Stimulated activated CD4-positive, alpha-beta T cell treated with anti-CD3 and anti-CD28 coated beads, Interleukin-4, amount 100 ng/mL, for 1 hour (primary cell): ENCODE measurements at regions not wholly inside any gene's neighbourhood (a gene's known extent, or its start where the extent isn't known, plus 50 kb on each side); places are given as distances from the start of the nearest gene placed in this dataset.
A peak's percentile ranks its signal among the peaks of the same experiment; 100 is the strongest.
"Not testable (repeated sequence)": the region's sequence is repeated elsewhere in the genome, so short reads cannot be mapped to it uniquely, and the experiment has no call there.

Experiments used
- DNase-seq: peaks from one replicate; pipeline ENCODE4 v3.0.0-alpha.2; 2020

DNA sequence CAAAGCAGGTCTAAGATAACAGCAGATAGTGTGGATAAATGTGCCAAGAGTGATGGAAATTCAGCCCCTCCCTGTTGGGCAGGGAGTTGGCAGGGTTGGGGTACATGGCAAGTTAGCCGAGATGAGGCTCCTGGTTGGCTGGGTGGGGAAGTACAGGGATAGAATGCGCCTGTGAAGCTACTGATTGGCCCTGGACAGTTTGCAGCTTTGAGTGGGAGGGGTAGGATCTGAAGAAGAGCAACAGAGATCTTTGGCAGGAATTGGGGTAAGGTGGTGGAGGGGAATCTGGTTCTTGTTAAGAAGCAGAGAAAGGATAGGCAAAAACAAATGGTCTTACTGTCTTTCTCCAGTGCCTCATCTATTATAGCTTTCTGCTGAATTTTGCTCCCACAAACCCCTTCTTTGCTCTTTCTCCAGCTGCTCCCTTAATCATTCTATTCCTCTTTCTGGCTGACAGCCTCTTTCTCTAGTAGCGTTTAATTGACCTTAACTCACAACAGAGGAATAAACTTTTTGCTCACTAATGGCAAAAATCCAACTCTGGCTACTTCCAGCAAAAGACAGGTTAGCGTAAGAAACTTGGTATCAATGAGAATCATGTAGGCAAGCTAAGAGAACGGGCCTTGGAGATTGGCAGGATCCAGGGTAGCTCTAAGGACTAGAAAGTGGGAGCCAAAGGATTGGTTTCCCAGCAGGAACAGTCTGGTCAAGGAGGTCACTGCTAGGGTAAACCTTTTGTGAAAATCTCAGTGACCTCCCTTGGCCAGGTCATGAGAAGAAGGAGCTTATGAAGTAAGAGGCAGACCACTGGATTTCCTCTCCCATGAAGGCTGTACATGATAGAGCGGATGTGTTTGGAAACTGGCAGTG lies 86.3 kb upstream of the CARMIL1 start:
- DNase-seq: no peak

DNA sequence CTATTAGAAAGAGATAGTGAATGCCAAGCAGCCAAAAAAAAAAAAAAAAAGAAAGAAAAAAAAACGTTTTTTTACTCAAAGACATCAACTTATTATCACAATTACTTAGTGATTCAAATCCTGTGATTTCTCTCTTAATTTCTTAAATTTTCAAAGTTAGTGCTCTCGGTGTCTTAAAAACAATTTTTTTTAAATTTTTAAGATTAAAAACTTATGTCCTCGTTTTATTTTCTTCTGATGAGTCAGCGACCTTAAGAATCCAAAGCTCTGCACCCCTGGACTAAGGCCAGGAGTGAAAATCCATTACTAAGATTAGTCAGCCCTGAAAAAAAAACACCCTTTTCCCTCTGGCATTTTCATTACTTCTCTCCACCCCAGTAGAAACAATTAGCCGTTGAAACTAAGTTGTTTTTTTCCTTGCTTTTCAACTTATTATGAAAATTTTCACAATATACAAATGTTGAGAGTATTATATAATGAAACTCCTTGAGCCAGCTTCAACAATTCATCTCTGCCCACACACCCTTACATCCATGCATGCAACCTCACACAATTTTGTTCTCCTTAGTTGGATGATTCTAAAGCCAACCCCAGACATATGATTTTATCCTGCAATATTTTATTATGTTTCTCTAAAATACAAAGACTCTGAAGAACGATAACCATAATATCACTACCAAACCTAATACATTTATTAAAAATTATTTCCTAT lies 85.6 kb upstream of the CARMIL1 start:
- no peak for DNase-seq

DNA sequence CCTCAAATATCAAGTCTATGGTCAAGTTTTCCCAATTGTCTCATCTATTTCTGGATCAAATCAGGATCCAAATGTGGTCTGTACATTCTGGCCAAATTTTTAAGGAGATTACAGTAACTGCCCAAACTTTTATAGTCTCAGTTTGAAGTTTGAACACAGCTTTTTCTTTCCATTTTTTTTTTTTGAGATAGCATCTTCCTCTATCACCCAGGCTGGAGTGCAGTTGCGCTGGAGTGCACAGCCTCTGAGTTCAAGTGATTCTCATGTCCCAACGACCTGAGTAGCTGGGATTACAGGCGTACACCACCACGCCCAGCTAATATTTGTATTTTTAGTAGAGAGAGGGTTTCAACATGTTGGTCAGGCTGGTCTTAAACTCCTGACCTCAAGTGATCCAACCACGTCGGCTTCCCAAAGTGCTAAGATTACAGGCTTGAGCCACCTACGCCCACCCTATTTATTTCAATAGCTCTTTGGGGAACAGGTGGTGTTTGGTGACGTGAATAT lies 84.9 kb upstream of the CARMIL1 start:
- no peak for DNase-seq

DNA sequence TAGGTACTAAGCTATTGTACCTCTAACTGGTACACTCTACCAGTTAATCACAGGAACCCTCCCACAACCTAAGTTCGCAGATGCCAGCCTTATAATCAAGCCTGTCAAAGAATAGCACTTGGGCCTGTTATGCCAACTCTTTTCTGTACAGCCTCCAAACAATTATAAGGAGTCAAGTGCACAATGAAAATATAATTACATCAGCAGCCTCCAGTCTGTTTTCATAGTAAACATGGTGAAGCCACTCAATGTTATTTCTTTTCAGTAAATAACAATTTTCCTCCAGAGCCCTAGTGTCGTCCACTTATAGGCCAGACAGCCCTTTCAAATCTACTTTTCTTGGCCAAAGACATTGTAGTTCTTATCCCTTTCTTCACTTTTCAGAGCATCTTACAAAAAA lies 82.7 kb upstream of the CARMIL1 start:
- DNase-seq: no peak

DNA sequence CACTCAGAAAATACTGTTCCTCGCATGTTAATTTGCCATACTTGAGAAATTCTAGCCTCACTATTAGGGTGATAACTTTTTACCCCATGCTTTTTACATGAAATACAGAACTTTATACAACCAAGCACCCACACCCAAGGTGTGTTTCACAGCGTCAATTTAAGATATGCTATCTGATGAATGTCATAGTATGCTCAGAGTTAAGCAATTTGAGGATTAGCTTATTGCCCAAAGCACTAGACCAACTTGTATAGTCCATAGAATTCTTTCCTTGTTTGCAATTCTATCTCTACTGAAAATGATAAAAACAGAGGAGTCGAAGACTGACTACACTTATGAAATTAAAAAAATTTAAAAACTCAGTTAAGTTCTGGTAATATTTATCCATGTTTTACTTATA lies 82.1 kb upstream of the CARMIL1 start:
- DNase-seq: no peak

DNA sequence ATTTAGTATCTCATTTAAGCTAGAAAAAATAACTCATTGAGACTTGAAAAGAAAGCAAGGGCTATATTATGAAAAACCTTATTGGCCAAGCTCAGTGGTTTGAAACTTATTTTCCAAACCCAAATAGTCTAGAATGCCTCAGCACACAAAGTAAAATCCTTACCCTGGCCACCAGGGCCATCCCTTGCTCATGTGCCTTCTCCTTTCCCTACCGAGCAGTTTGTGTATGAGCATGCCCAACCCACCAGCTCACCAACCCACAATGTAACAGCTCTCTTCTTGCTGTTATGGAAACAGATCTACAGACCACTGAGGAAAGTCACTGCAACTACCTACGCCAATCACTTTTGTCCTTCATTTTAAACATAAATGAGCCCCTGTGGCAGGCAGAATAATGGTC lies 79.6 kb upstream of the CARMIL1 start:
- DNase-seq: no peak

DNA sequence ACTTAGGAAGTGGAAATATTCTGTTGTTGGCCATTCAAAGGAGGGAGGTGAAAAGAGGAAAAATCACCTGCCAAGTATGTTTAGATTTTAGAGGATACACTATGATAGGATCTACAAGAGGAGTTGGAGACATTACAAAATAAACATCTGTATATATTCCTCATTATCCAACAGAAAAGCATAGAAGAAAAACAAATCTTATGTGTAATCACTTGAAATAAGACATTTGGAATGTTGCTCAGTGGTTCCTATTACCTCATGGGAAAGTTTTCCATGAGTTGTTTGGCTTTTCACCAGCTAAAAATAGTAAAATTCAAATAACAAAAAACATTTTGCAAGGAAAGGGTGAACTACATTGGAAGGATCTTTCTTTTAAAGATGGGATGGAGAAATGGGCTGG lies 76.7 kb upstream of the CARMIL1 start:
- no peak for DNase-seq

DNA sequence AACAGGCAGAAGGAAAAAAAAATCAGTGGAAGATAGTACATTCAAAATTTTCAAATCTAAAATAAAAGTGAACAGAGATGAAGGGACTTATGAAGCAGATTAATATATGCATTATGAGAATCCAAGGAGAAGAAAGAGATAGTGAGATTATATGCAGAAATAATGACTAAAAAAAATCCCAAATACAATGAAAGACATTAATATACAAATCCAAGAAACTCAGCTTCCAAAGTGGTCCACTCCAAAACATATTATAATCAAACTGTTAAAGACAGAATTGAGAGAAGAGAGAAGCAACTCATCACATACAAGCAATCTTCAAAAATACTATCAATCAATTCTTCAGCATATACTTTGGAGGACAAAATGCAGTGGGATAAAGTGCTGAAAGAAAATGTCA lies 73.5 kb upstream of the CARMIL1 start:
- DNase-seq: no peak

DNA sequence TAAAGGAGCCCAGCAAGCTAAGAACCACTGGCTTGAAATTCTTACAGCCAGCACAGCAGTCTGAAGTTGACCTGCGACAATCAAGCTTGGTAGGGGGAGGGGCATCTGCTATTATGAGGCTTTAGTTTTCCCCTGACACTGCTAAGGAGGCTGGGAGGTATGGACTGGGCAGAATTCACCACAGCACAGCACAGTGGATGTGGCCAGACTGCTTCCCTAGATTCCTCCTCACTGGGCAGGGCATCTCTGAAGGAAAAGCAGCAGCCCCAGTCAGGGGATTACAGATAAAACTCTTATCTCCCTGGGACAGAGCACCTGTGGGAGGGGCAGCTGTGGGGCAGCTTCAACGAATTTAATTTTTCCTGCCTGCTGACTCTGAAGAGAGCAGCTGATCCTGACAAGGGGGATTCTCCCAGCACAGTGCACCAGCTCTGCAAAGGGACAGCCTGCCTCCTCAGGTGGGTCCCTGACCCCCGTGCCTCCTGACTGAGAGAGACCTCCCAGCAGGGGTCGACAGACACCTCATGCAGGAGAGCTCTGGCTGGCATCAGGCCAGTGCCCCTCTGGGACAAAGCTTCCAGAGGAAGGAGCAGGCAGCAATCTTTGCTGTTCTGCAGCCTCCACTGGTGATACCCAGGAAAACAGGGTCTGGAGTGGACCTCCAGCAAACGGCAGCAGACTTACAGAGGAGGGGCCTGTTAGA lies 71.6 kb upstream of the CARMIL1 start:
- DNase-seq: not testable (repeated sequence)

DNA sequence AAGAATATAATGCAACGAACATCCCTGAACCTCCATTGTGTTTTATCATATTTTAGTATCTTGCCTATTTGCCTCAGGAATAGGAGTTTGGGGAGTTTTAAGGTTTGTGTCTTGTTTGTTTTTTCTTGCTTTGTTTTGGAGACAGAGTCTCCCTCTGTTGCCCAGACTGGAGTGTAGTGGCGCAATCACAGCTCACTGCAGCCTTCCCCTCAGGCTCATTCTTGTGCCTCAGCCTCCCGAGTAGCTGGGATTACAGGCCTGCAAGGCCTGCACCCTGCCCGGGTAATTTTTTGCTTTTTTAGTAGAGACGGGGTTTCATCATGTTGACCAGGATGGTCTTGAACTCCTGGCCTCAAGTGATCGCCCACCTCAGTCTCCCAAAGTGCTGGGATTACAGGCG lies 63.3 kb upstream of the CARMIL1 start:
- DNase-seq: no peak

DNA sequence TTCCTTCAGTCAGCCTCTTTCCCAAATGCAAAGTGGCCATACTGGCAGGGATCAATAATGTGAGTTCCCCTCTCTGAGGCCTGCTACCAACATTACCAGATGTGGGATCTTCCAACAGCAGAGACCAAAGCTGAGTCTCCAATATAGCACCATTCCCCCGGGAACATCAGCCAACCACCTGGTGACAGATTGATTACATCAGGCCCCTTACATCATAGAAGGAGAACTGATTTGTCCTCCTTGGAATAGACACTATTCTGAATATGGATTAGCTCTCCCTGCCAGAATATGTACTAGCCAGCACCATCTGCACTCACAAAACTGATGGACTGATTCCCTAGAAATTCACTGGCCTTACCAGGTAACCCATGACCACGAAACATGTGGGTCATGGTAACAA lies 61.9 kb upstream of the CARMIL1 start:
- DNase-seq: no peak

DNA sequence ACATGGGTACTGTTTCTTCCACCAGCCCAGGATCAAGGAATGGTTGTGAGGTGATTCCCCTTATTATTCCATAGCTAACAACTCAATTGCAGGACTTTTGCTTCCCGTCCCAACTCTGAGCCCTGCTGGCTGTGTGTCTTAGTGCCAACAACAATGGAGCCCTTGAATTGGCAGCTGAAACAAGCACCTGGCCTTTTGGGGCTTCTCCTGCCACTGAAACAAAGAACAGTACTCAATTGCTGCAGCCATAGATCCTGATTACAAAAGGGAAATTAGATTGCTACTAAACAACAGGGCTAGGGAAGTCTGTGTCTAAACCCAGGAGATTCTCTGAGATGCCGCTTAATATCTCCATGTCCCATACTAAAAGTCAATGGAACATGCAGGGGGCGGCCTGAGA lies 61.3 kb upstream of the CARMIL1 start:
- no peak for DNase-seq

DNA sequence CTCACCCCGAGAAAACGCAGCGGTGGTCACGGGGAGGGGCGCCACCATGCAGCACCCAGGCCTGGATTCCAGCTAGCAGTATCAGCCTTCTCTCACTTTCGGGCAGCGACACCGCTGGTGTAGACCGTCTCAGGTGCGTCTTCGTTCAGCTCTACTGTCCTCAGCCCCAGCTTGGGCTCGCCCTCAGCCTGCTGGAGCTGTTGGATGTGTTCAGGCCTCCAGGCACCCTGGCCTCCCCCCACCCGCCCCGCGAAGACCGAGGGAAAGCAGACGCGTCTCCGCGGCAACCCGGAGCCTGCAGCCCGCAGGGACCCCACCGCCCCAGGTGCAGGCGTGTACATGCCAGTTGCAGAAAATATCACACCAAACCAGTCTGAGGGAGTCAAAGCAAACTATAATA lies 60.8 kb upstream of the CARMIL1 start:
- no peak for DNase-seq

DNA sequence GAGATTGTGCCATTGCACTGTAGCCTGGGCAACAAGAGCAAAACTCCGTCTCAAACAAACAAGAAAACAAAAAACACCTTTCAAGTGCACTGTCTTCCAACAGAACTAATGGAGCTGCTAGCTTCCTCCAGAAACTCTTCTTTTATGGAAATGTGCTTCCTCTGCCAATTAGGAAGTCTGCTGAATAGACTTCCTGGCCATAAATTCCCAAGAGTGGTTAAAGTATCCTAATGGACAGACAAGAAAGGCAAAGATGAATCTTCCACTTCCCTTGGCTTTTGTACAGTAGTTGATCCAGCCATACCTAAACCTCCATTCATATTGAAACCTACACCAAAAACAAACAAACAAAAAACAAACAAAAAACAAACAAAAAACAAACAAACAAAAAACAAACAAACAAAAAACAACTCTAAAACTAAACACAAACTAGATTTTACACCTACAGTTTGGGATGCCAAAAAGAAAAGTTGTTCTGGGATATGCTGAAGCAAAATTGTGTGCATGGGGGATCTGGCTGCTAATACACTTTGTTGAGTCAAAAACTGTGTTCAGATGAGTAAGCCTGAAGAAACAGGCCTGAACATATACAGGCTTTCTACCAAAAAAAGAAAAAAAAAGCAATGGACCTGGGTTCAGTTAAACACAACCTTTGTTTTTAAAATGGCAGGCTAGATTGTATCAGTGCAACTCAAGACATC lies 59.8 kb upstream of the CARMIL1 start:
- DNase-seq: no peak

DNA sequence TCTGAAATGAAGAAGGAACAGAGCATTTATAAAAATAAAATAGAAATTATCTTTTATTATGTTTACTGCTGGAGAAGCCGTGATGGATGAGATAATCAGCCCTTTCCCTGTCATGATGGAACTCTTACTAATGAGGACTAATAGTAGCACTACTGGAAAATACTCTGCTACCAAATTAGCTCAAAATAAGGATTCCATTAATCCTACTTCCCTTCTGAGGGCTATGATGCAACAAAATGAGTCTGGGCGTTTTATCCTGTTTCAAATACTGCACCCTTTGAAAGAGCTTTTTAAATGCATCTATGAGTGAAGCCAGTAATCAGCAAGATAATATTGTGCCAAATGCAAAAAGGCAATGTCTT lies 59.3 kb upstream of the CARMIL1 start:
- no peak for DNase-seq

DNA sequence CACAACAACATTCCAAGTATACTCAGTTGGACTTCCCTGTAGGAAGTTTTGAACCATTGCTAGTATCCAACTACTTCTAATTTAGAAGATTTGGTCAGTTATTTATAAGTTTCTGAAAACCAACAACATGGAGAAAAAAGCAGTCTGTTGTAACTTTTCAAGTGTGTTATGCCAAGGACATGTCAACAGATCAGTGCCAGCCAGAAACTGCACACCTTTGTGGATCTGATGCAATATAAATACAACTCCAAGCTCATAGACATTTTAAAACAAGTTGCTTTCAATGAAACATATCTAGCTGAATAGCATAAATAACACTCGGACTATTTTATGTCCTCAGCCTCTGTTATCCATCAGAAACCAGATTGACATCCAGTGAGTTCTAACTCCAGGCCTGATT lies 58.3 kb upstream of the CARMIL1 start:
- no peak for DNase-seq

DNA sequence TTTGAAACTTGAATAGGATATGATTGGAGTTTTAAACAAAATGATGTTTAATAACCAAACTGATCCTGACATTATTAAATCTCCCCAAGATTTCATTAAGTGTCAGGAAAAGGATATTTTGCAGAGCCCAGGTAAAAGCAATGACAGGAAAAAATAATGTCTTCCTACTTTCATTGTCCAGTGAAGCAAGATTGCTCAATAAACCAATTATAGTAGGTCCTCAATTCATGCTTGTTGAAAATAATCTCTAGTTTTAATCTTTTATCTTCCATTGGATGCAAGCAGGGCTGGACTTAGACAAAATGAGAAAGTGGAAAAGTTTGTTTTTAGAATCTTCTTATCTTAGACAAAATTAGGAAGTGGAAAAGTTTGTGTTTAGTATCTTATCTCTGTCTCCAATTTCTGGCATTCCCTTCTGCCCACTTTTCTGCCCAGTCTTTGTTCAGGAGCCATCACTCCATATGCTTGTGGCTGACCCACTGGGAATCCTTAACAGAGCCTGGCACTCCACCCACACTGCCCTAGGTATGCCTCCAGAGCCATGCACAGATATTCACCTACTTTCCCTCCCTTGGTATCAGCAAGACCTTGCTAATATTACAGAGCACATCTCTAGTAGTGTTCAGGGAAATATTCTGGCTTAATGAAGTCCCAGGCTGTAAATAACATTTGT lies 57.0 kb upstream of the CARMIL1 start:
- DNase-seq: no peak

DNA sequence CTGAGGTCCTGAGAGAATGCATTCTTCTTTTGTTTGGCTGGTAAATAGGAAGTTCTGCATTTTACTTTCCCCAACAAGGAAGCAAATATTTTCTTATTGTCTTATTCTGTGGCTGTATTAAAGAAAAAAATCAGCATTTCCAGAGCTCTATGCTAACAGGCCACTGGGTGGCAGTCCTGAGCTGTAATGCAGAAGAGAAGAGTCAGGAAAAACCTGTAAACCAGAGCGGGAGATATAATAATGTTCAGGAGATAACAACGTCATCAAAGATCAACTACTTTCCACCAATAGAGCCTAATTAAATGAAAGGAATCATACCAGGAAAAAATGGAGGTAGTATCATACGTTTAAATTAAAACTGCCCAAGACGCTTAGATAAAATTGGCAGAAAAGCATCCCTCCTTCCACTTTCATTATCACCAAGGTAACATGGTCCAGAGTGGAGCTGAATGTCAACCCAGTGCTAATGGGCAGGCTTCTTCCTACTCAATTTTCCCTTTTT lies 55.6 kb upstream of the CARMIL1 start:
- peak; percentile 72 for DNase-seq

DNA sequence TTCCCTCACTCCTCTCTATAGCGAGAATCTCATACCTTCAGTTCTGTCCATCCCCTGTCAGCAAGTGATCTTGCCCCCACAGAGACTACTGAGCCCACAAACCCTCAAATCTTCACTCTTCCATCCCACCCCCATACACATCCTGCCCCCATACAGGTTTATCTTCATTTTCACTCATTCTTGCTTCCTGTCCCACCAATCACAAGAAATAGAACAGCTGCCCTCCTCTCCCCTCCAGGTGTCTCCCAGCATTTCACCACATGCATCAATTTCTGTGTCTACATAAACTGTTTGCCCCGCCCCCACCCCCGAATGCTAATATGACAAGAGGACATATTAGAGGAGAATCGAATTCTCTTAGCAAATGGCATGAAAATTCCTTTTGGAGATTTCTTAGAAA lies 54.9 kb upstream of the CARMIL1 start:
- no peak for DNase-seq

DNA sequence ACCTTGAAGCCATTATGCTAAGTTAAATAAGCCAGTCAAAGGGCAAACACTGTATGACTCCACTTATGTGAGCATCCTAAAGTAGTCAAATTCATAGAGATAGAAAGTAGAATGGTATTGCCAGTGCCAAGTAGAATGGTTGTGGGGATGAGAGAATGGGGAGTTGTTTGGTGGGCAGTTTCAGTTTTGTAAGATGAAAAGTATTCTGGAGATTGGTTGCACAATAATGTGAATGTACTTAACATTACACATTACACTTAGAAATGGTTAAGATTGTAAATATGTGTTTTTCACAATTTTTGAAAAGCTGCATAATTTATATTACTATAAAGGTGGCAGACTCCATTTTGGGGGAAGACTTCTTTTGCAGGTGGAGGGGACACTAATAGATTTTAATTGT lies 51.3 kb upstream of the CARMIL1 start:
- DNase-seq: no peak
